IMR-90 (cell line): ENCODE measurements at regions not wholly inside any gene's neighbourhood (a gene's known extent, or its start where the extent isn't known, plus 50 kb on each side); places are given as distances from the start of the nearest gene placed in this dataset.

Experiments
- FOS ChIP-seq: fragments of 150-350 bp; IDR thresholded peaks from 2 replicates; pipeline ENCODE4 v1.6.1; 2016; ENCODE audit warnings: low read depth, low read length
- MAZ ChIP-seq: IDR thresholded peaks from 2 replicates; pipeline ENCODE4 v1.6.1; 2012; ENCODE audit warnings: low read depth, mild to moderate bottlenecking, low read length, improper control_type of control experiment, moderate library complexity, borderline replicate concordance
- POLR2A ChIP-seq: IDR thresholded peaks from 2 replicates; pipeline ENCODE4 v1.6.1; 2012; ENCODE audit warnings: mild to moderate bottlenecking, low read depth, low read length
- RAD21 ChIP-seq: IDR thresholded peaks from 2 replicates; pipeline ENCODE4 v1.6.1; 2012; ENCODE audit warnings: low read length, improper control_type of control experiment
- TF ChIP-seq, protein P1 (sequence below): conservative IDR thresholded peaks from 2 replicates; pipeline ENCODE4 v1.5.1; 2012; ENCODE audit warnings: mild to moderate bottlenecking, low read depth, low read length, improper control_type of control experiment

DNA sequence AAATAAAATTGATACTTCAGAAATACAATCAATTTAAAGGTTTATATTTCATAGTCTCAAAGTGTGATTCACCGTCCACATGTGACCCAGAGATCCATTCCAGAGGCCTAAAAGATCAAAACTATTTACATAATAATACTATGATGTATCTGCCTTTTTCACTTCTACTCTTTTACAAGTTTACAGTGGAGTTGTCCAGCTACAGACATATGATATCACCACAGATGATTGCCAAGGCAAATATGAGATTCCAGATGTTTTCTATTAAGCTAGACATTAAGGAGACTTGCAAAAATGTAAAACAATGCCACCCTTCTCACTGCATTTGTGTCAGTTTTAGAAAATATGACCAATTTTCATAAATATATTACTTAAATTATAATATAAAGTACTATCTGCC, 443.7 kb downstream of the GJA1 start:
- TF ChIP-seq, protein P1, sequence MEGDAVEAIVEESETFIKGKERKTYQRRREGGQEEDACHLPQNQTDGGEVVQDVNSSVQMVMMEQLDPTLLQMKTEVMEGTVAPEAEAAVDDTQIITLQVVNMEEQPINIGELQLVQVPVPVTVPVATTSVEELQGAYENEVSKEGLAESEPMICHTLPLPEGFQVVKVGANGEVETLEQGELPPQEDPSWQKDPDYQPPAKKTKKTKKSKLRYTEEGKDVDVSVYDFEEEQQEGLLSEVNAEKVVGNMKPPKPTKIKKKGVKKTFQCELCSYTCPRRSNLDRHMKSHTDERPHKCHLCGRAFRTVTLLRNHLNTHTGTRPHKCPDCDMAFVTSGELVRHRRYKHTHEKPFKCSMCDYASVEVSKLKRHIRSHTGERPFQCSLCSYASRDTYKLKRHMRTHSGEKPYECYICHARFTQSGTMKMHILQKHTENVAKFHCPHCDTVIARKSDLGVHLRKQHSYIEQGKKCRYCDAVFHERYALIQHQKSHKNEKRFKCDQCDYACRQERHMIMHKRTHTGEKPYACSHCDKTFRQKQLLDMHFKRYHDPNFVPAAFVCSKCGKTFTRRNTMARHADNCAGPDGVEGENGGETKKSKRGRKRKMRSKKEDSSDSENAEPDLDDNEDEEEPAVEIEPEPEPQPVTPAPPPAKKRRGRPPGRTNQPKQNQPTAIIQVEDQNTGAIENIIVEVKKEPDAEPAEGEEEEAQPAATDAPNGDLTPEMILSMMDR: no peak
- no peak for TF ChIP-seq FOS
- no peak for TF ChIP-seq POLR2A
- TF ChIP-seq RAD21: no peak
- no peak for TF ChIP-seq MAZ
